IMR-90 (cell line): ENCODE measurements at regions not wholly inside any gene's neighbourhood (a gene's known extent, or its start where the extent isn't known, plus 50 kb on each side); places are given as distances from the start of the nearest gene placed in this dataset.

Experiments used
- BHLHE40 ChIP-seq: fragments of 150-350 bp; IDR thresholded peaks from 2 replicates; pipeline ENCODE4 v1.6.1; 2016; ENCODE audit warnings: mild to moderate bottlenecking, low read depth, low read length
- CHD1 ChIP-seq: IDR thresholded peaks from 2 replicates; pipeline ENCODE4 v1.6.1; 2012; ENCODE audit warnings: low read depth, low read length, improper control_type of control experiment
- MAFK ChIP-seq: IDR thresholded peaks from 2 replicates; pipeline ENCODE4 v1.6.1; 2012; ENCODE audit warnings: low read depth, low read length, improper control_type of control experiment
- MAZ ChIP-seq: IDR thresholded peaks from 2 replicates; pipeline ENCODE4 v1.6.1; 2012; ENCODE audit warnings: low read depth, mild to moderate bottlenecking, low read length, improper control_type of control experiment, moderate library complexity, borderline replicate concordance
- MXI1 ChIP-seq: IDR thresholded peaks from 2 replicates; pipeline ENCODE4 v1.6.1; 2012; ENCODE audit warnings: low read depth, mild to moderate bottlenecking, low read length, moderate library complexity, borderline replicate concordance
- NFE2L2 ChIP-seq: fragments of 150-350 bp; IDR thresholded peaks from 2 replicates; pipeline ENCODE4 v1.6.1; 2016; ENCODE audit warnings: low read depth, mild to moderate bottlenecking, low read length
- POLR2A ChIP-seq: IDR thresholded peaks from 2 replicates; pipeline ENCODE4 v1.6.1; 2012; ENCODE audit warnings: mild to moderate bottlenecking, low read depth, low read length
- RAD21 ChIP-seq: IDR thresholded peaks from 2 replicates; pipeline ENCODE4 v1.6.1; 2012; ENCODE audit warnings: low read length, improper control_type of control experiment
- RCOR1 ChIP-seq: IDR thresholded peaks from 2 replicates; pipeline ENCODE4 v1.6.1; 2012; ENCODE audit warnings: mild to moderate bottlenecking, low read length, improper control_type of control experiment; ENCODE audit not compliant: insufficient replicate concordance
- RFX5 ChIP-seq: IDR thresholded peaks from 2 replicates; pipeline ENCODE4 v1.8.0; 2012; ENCODE audit warnings: low read depth, mild to moderate bottlenecking, low read length, moderate library complexity
- SMC3 ChIP-seq: fragments of 150-350 bp; IDR thresholded peaks from 2 replicates; pipeline ENCODE4 v1.6.1; 2016; ENCODE audit warnings: low read depth, mild to moderate bottlenecking, antibody characterized with exemption, low read length, moderate library complexity
- TF ChIP-seq, protein P1 (sequence below): conservative IDR thresholded peaks from 2 replicates; pipeline ENCODE4 v1.5.1; 2012; ENCODE audit warnings: mild to moderate bottlenecking, low read depth, low read length, improper control_type of control experiment
- TF ChIP-seq, protein P2 (sequence below): fragments of 150-350 bp; IDR thresholded peaks from 2 replicates; pipeline ENCODE4 v1.6.1; 2017; ENCODE audit warnings: mild to moderate bottlenecking, antibody characterized with exemption, low read length, low read depth
- TF ChIP-seq, protein P3 (sequence below): fragments of 150-350 bp; IDR thresholded peaks from 2 replicates; pipeline ENCODE4 v1.6.1; 2016; ENCODE audit warnings: low read depth, mild to moderate bottlenecking, low read length, moderate library complexity, borderline replicate concordance

DNA sequence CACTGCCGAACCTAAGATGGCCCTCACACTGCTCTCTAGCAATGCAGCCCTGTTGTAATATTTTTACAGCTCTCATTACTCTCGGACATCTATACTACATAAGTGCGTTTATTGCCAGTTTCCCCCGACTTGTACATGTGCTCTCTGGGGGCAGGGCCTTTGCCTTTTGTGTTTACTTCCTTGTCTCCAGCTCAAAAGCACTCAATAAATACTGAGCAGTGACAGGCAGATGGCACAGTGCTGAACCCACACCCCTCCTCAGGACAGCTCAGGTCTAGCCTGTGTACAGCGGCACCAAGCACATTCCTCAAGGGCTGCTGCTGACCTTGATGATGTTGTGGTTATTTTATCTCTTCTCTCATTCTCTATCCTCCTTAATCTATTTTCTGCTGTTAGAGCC is 68.0 kb upstream of the ELMO1 start:
- TF ChIP-seq RFX5 (no peak), POLR2A (no peak), MXI1 (no peak), BHLHE40 (no peak), SMC3 (no peak), RAD21 (no peak), MAFK (no peak), MAZ (no peak), RCOR1 (no peak), NFE2L2 (no peak), CHD1 (no peak)
- TF ChIP-seq, protein P1, sequence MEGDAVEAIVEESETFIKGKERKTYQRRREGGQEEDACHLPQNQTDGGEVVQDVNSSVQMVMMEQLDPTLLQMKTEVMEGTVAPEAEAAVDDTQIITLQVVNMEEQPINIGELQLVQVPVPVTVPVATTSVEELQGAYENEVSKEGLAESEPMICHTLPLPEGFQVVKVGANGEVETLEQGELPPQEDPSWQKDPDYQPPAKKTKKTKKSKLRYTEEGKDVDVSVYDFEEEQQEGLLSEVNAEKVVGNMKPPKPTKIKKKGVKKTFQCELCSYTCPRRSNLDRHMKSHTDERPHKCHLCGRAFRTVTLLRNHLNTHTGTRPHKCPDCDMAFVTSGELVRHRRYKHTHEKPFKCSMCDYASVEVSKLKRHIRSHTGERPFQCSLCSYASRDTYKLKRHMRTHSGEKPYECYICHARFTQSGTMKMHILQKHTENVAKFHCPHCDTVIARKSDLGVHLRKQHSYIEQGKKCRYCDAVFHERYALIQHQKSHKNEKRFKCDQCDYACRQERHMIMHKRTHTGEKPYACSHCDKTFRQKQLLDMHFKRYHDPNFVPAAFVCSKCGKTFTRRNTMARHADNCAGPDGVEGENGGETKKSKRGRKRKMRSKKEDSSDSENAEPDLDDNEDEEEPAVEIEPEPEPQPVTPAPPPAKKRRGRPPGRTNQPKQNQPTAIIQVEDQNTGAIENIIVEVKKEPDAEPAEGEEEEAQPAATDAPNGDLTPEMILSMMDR: no peak
- TF ChIP-seq, protein P2, sequence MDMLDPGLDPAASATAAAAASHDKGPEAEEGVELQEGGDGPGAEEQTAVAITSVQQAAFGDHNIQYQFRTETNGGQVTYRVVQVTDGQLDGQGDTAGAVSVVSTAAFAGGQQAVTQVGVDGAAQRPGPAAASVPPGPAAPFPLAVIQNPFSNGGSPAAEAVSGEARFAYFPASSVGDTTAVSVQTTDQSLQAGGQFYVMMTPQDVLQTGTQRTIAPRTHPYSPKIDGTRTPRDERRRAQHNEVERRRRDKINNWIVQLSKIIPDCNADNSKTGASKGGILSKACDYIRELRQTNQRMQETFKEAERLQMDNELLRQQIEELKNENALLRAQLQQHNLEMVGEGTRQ: no peak
- TF ChIP-seq, protein P3, sequence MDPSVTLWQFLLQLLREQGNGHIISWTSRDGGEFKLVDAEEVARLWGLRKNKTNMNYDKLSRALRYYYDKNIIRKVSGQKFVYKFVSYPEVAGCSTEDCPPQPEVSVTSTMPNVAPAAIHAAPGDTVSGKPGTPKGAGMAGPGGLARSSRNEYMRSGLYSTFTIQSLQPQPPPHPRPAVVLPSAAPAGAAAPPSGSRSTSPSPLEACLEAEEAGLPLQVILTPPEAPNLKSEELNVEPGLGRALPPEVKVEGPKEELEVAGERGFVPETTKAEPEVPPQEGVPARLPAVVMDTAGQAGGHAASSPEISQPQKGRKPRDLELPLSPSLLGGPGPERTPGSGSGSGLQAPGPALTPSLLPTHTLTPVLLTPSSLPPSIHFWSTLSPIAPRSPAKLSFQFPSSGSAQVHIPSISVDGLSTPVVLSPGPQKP: no peak
